Hepatocyte (in vitro differentiated cells): ENCODE measurements at regions not wholly inside any gene's neighbourhood (a gene's known extent, or its start where the extent isn't known, plus 50 kb on each side); places are given as distances from the start of the nearest gene placed in this dataset.
A peak's percentile ranks its signal among the peaks of the same experiment; 100 is the strongest.

ENCODE experiments used
- DNase-seq: peaks from one replicate; pipeline ENCODE4 v3.0.0-alpha.2; 2016; ENCODE audit warnings: low spot score
- H2AFZ ChIP-seq: fragments of 200-600 bp; sonication (generic); 2 replicates; pipeline ENCODE4 v1.6.0; 2016; ENCODE audit warnings: antibody characterized with exemption, mild to moderate bottlenecking
- H3K27ac ChIP-seq: fragments of 200-600 bp; sonication (generic); 2 replicates; pipeline ENCODE4 v1.5.1; 2016; ENCODE audit warnings: mild to moderate bottlenecking
- H3K27me3 ChIP-seq: fragments of 200-600 bp; sonication (generic); 2 replicates; pipeline ENCODE4 v1.6.1; 2016
- H3K36me3 ChIP-seq: fragments of 200-600 bp; sonication (generic); replicated peaks from 2 replicates; pipeline ENCODE4 v1.5.1; 2016; ENCODE audit warnings: low read depth; ENCODE audit not compliant: insufficient read depth
- H3K4me1 ChIP-seq: fragments of 200-600 bp; sonication (generic); 2 replicates; pipeline ENCODE4 v1.5.1; 2016; ENCODE audit warnings: mild to moderate bottlenecking, moderate library complexity; ENCODE audit not compliant: insufficient read depth
- H3K4me2 ChIP-seq: fragments of 200-600 bp; sonication (generic); 2 replicates; pipeline ENCODE4 v1.6.0; 2016
- H3K4me3 ChIP-seq: fragments of 200-600 bp; sonication (generic); 2 replicates; pipeline ENCODE4 v1.5.1; 2016; ENCODE audit warnings: mild to moderate bottlenecking
- H3K79me2 ChIP-seq: fragments of 200-600 bp; sonication (generic); 2 replicates; pipeline ENCODE4 v1.6.0; 2017; ENCODE audit warnings: mild to moderate bottlenecking
- H3K9me2 ChIP-seq: fragments of 200-600 bp; sonication (generic); replicated peaks from 2 replicates; pipeline ENCODE4 v1.6.0; 2017; ENCODE audit warnings: mild to moderate bottlenecking; ENCODE audit not compliant: insufficient read depth
- H3K9me3 ChIP-seq: fragments of 200-600 bp; sonication (generic); 2 replicates; pipeline ENCODE4 v1.5.1; 2016; ENCODE audit warnings: low read depth, mild to moderate bottlenecking
- H4K20me1 ChIP-seq: fragments of 200-600 bp; sonication (generic); 2 replicates; pipeline ENCODE4 v1.6.0; 2016; ENCODE audit warnings: mild to moderate bottlenecking; ENCODE audit not compliant: insufficient read depth, poor library complexity, severe bottlenecking
- CTCF ChIP-seq: fragments of 200-600 bp; sonication (generic); IDR thresholded peaks from 2 replicates; pipeline ENCODE4 v1.5.1; 2016; ENCODE audit warnings: antibody characterized with exemption, mild to moderate bottlenecking; ENCODE audit not compliant: poor library complexity
- EZH2 ChIP-seq: fragments of 200-600 bp; sonication (generic); IDR thresholded peaks from 2 replicates; pipeline ENCODE4 v1.6.1; 2016; ENCODE audit warnings: antibody characterized with exemption, mild to moderate bottlenecking, borderline replicate concordance
- EZH2phosphoT487 ChIP-seq: fragments of 200-600 bp; sonication (generic); IDR thresholded peaks from one replicate; pipeline ENCODE4 v1.6.1; 2018; ENCODE audit warnings: antibody characterized with exemption, mild to moderate bottlenecking, low read depth, moderate library complexity; ENCODE audit not compliant: unreplicated experiment, severe bottlenecking
- WGBS: methylation state at CpG from one replicate; pipeline ENCODE4 v1.1.6; 2016; ENCODE audit warnings: low lambda C conversion rate; ENCODE audit errors: missing lambda C conversion rate; 5-methylcytosine and 5-hydroxymethylcytosine counted together

- H3K36me3 ChIP-seq, result no peaks in the 10 kb centered on the region
- H3K9me2 ChIP-seq, result no peaks in the 10 kb centered on the region
- no peak overlapping the region for H3K27ac ChIP-seq
- H2AFZ ChIP-seq, result no peak overlapping the region
- no peak overlapping the region for H3K4me2 ChIP-seq
- H4K20me1 ChIP-seq, result no peaks in the 10 kb centered on the region
- DNase-seq, result no peak
- TF ChIP-seq CTCF (no peak), EZH2phosphoT487 (no peak), EZH2 (no peak)
- H3K4me1 ChIP-seq, result no peaks in the 10 kb centered on the region
- no peaks in the 10 kb centered on the region for H3K79me2 ChIP-seq
- H3K27me3 ChIP-seq, result no peaks in the 10 kb centered on the region
- H3K4me3 ChIP-seq, result no peak overlapping the region
- 94% methylated on average over 1 of the region's 1 CpG for WGBS
- no peaks in the 10 kb centered on the region for H3K9me3 ChIP-seq
Measured at GRCh38 chr12:125467363-125467762, 402.1 kb downstream of the AACS start.

- no peaks in the 10 kb centered on the region for H4K20me1 ChIP-seq
- H2AFZ ChIP-seq, result no peak overlapping the region
- H3K9me2 ChIP-seq, result no peaks in the 10 kb centered on the region
- no peak overlapping the region for H3K27ac ChIP-seq
- H3K4me2 ChIP-seq, result no peak overlapping the region
- H3K36me3 ChIP-seq, result no peaks in the 10 kb centered on the region
- H3K27me3 ChIP-seq, result no peaks in the 10 kb centered on the region
- no peak for DNase-seq
- H3K4me1 ChIP-seq, result no peaks in the 10 kb centered on the region
- H3K9me3 ChIP-seq, result no peaks in the 10 kb centered on the region
- H3K79me2 ChIP-seq, result no peaks in the 10 kb centered on the region
- 95% methylated on average over 1 of the region's 1 CpG for WGBS
- TF ChIP-seq CTCF (no peak), EZH2phosphoT487 (no peak), EZH2 (no peak)
- H3K4me3 ChIP-seq, result no peak overlapping the region
Measured at GRCh38 chr12:125469683-125470082, 404.4 kb downstream of the AACS start.

- H3K27me3 ChIP-seq, result peaks cover 4% of the 10 kb centered on the region
- no peak overlapping the region for H3K27ac ChIP-seq
- H3K9me2 ChIP-seq, result no peaks in the 10 kb centered on the region
- H3K9me3 ChIP-seq, result no peaks in the 10 kb centered on the region
- no peak overlapping the region for H3K4me2 ChIP-seq
- TF ChIP-seq EZH2, result no peak
- no peaks in the 10 kb centered on the region for H4K20me1 ChIP-seq
- H3K4me3 ChIP-seq, result no peak overlapping the region
- no peaks in the 10 kb centered on the region for H3K36me3 ChIP-seq
- 83% methylated on average over 15 of the region's 15 CpGs for WGBS
- DNase-seq, result peak; percentile 17
- H3K4me1 ChIP-seq, result no peaks in the 10 kb centered on the region
- no peak overlapping the region for H2AFZ ChIP-seq
- no peaks in the 10 kb centered on the region for H3K79me2 ChIP-seq
Measured at GRCh38 chr12:125470838-125471783, 405.9 kb downstream of the AACS start.

GRCh38 chr12:125473501-125473900, 408.3 kb downstream of the AACS start:
- Histone ChIP-seq H3K79me2 (no peaks in the 10 kb centered on the region), H3K9me2 (no peaks in the 10 kb centered on the region), H4K20me1 (no peaks in the 10 kb centered on the region), H3K36me3 (no peaks in the 10 kb centered on the region), H3K27me3 (peaks cover 4% of the 10 kb centered on the region), H3K9me3 (no peaks in the 10 kb centered on the region), H3K4me2 (no peak overlapping the region), H2AFZ (no peak overlapping the region), H3K4me3 (no peak overlapping the region), H3K4me1 (no peaks in the 10 kb centered on the region), H3K27ac (no peak overlapping the region)
- no peak for DNase-seq
- no peak for TF ChIP-seq EZH2phosphoT487
- no peak for TF ChIP-seq CTCF
- TF ChIP-seq EZH2, result no peak
